Natural killer cell (primary cell): ENCODE measurements at regions not wholly inside any gene's neighbourhood (a gene's known extent, or its start where the extent isn't known, plus 50 kb on each side); places are given as distances from the start of the nearest gene placed in this dataset.

Experiments used
- ATAC-seq, 3 donors: fragments of 150-1000 bp in 2 of 3; fragments of 200-7000 bp in 1 of 3; cut with Tn5 transposase; 1 replicate in 1 of 3; 2 replicates in 2 of 3; pipeline ENCODE4 v1.10.0; 2021; ENCODE audit warnings: mild to moderate bottlenecking in 2 of 3, moderate library complexity in 2 of 3
- DNase-seq, 2 donors: peaks; one replicate each; pipeline versions ENCODE4 v3.0.0 to v3.0.0-alpha.2; 2013 to 2021; ENCODE audit warnings: mixed read lengths in 1 of 2
- H3K27ac ChIP-seq: one replicate; pipeline ENCODE4 v1.5.1; 2013; ENCODE audit warnings: mild to moderate bottlenecking, low read length
- H3K27me3 ChIP-seq: one replicate; pipeline ENCODE4 v1.6.1; 2013; ENCODE audit warnings: low read length; ENCODE audit not compliant: control insufficient read depth, insufficient read depth
- H3K36me3 ChIP-seq: one replicate; pipeline ENCODE4 v1.6.1; 2013; ENCODE audit warnings: low read length; ENCODE audit not compliant: control insufficient read depth, insufficient read depth
- H3K4me1 ChIP-seq: one replicate; pipeline ENCODE4 v1.6.1; 2013; ENCODE audit warnings: low read length; ENCODE audit not compliant: control insufficient read depth, insufficient read depth
- H3K4me3 ChIP-seq: one replicate; pipeline ENCODE4 v1.5.1; 2013; ENCODE audit warnings: low read length
- H3K9me3 ChIP-seq: one replicate; pipeline ENCODE4 v1.6.1; 2013; ENCODE audit warnings: low read length; ENCODE audit not compliant: control insufficient read depth, insufficient read depth
- H3K27ac Mint-ChIP-seq, 2 donors: one replicate each; pipeline ENCODE4 v1.8.0; 2022; ENCODE audit warnings: mild to moderate bottlenecking in 2 of 2, mixed read lengths in 2 of 2, moderate library complexity in 1 of 2
- H3K27me3 Mint-ChIP-seq, 2 donors: one replicate each; pipeline ENCODE4 v1.8.0; 2022; ENCODE audit warnings: low read depth in 2 of 2, mixed read lengths in 2 of 2
- H3K36me3 Mint-ChIP-seq: one replicate; pipeline ENCODE4 v1.8.0; 2022; ENCODE audit warnings: mixed read lengths
- H3K4me1 Mint-ChIP-seq, 2 donors: one replicate each; pipeline ENCODE4 v1.8.0; 2022; ENCODE audit warnings: mixed read lengths in 2 of 2
- H3K4me3 Mint-ChIP-seq: one replicate; pipeline ENCODE4 v1.8.0; 2022; ENCODE audit warnings: mild to moderate bottlenecking, moderate library complexity, mixed read lengths
- H3K9me3 Mint-ChIP-seq, 2 donors: one replicate each; pipeline ENCODE4 v1.8.0; 2022; ENCODE audit warnings: mixed read lengths in 2 of 2
- WGBS: methylation state at CpG from one replicate; pipeline ENCODE4 v1.1.7; 2013; ENCODE audit warnings: missing lambda C conversion rate; ENCODE audit not compliant: insufficient coverage; 5-methylcytosine and 5-hydroxymethylcytosine counted together
- intact Hi-C: fragments of 100-400 bp; cut with micrococcal nuclease; formaldehyde crosslinking; loops from one replicate; pipeline ENCODE4 v1.14.2; 2022
- TF ChIP-seq, protein P1 (sequence below): fragments of 200-600 bp; IDR thresholded peaks from one replicate; pipeline ENCODE4 v1.8.0; 2022; ENCODE audit warnings: antibody characterized with exemption

DNA sequence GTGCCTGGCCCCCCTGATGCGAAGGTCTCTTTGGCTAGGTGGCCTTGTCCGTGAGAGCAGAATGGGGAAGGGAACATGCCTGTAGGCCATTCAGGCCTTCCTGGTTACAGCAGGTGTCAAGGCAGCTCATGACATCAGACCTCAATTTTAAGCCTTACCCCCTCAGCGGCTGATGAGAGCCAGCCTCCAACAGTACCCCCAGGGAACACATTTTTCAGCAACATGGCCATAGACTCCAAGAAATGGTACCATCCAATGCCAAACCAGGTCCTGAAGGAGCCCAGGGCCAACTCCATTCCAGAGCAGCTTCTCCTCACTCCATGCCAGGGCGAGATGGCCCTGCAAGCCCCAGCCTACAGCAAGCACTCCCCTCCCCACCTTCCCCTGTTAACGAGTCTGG is 199.2 kb downstream of the SMAD2 start:
- 77% methylated on average over 5 of the region's 5 CpGs for WGBS
- Mint-ChIP-seq H3K27me3 (peaks cover 20 to 39% of the 10 kb centered on the region in 2 donors), H3K4me1 (no peaks in the 10 kb centered on the region), H3K36me3 (no peaks in the 10 kb centered on the region), H3K9me3 (no peaks in the 10 kb centered on the region), H3K4me3 (no peak overlapping the region), H3K27ac (no peak overlapping the region)
- intact Hi-C loops: no loop called here
- DNase-seq (no peak), ATAC-seq (no peak)
- TF ChIP-seq, protein P1, sequence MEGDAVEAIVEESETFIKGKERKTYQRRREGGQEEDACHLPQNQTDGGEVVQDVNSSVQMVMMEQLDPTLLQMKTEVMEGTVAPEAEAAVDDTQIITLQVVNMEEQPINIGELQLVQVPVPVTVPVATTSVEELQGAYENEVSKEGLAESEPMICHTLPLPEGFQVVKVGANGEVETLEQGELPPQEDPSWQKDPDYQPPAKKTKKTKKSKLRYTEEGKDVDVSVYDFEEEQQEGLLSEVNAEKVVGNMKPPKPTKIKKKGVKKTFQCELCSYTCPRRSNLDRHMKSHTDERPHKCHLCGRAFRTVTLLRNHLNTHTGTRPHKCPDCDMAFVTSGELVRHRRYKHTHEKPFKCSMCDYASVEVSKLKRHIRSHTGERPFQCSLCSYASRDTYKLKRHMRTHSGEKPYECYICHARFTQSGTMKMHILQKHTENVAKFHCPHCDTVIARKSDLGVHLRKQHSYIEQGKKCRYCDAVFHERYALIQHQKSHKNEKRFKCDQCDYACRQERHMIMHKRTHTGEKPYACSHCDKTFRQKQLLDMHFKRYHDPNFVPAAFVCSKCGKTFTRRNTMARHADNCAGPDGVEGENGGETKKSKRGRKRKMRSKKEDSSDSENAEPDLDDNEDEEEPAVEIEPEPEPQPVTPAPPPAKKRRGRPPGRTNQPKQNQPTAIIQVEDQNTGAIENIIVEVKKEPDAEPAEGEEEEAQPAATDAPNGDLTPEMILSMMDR: no peak
- no peak overlapping the region for H3K27ac ChIP-seq
- no peaks in the 10 kb centered on the region for H3K4me1 ChIP-seq
- no peaks in the 10 kb centered on the region for H3K36me3 ChIP-seq
- no peak overlapping the region for H3K4me3 ChIP-seq
- H3K9me3 ChIP-seq: no peaks in the 10 kb centered on the region
- no peaks in the 10 kb centered on the region for H3K27me3 ChIP-seq

- Histone ChIP-seq H3K36me3 (no peaks in the 10 kb centered on the region), H3K9me3 (no peaks in the 10 kb centered on the region), H3K27me3 (no peaks in the 10 kb centered on the region), H3K27ac (no peak overlapping the region), H3K4me3 (no peak overlapping the region), H3K4me1 (no peaks in the 10 kb centered on the region)
- H3K27ac Mint-ChIP-seq: no peak overlapping the region
- intact Hi-C loops: no loop called here
- H3K4me1 Mint-ChIP-seq: no peaks in the 10 kb centered on the region
- no peak overlapping the region for H3K4me3 Mint-ChIP-seq
- 77% methylated on average over 4 of the region's 5 CpGs for WGBS
- peaks cover 17 to 34% of the 10 kb centered on the region in 2 donors for H3K27me3 Mint-ChIP-seq
- no peaks in the 10 kb centered on the region for H3K36me3 Mint-ChIP-seq
- H3K9me3 Mint-ChIP-seq: no peaks in the 10 kb centered on the region
- DNase-seq (no peak), ATAC-seq (no peak)
- TF ChIP-seq, protein P1: no peak
Observed at GRCh38 chr18:47730795-47731194, 199.7 kb downstream of the SMAD2 start.

DNA sequence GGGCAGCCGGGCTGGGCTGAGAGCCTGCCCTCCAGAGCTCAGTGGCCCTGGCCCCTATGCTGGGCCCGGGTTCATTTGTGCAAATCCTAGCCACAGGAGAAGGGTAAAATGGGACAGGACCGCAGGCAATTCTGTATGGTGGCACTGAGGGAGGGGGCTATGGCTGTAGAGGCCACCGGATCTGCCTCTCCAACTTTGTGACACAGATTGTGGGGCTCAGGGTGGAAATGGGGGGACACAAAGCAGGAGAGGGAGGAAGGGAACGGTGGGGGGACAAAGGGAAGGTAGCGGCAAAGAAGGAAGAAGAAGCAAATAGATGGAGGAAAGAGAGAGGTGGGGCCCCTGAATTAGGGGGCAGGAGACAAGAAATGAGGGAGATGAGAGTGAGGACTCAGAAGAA is 201.1 kb downstream of the SMAD2 start:
- ATAC-seq (no peak), DNase-seq (no peak)
- H3K4me3 Mint-ChIP-seq: no peak overlapping the region
- Histone ChIP-seq H3K27ac (no peak overlapping the region), H3K27me3 (no peaks in the 10 kb centered on the region), H3K4me3 (no peak overlapping the region), H3K9me3 (no peaks in the 10 kb centered on the region), H3K36me3 (no peaks in the 10 kb centered on the region), H3K4me1 (no peaks in the 10 kb centered on the region)
- no peak overlapping the region for H3K27ac Mint-ChIP-seq
- H3K9me3 Mint-ChIP-seq: no peaks in the 10 kb centered on the region
- TF ChIP-seq, protein P1: no peak
- H3K27me3 Mint-ChIP-seq: peaks cover 10 to 22% of the 10 kb centered on the region in 2 donors
- H3K4me1 Mint-ChIP-seq: no peaks in the 10 kb centered on the region
- 81% methylated on average over 6 of the region's 6 CpGs for WGBS
- intact Hi-C loops: no loop called here
- no peaks in the 10 kb centered on the region for H3K36me3 Mint-ChIP-seq

DNA sequence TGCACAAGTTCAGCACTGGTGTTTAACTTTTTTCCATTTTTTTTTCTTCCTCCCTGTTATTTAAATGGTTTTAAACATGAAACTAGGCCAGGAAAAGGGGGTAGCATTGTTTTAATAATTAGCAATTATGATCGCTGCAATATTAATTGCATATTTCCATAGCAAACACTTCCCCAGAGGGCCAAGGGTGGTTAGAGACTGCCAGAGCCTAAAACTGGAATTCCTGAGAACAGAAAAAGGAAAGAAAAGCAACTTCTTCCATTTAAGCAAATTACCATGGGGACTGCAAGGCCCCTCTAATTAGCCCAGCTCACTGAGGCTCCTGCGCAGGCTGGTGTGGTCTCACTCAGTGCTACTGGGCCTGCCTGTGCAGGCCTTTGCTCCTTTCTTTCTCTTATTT is 201.5 kb downstream of the SMAD2 start:
- ATAC-seq (no peak), DNase-seq (no peak)
- Histone ChIP-seq H3K36me3 (no peaks in the 10 kb centered on the region), H3K4me1 (no peaks in the 10 kb centered on the region), H3K27me3 (no peaks in the 10 kb centered on the region), H3K9me3 (no peaks in the 10 kb centered on the region), H3K27ac (no peak overlapping the region), H3K4me3 (no peak overlapping the region)
- no peak overlapping the region for H3K27ac Mint-ChIP-seq
- H3K4me1 Mint-ChIP-seq: no peaks in the 10 kb centered on the region
- no peaks in the 10 kb centered on the region for H3K9me3 Mint-ChIP-seq
- TF ChIP-seq, protein P1: no peak
- H3K4me3 Mint-ChIP-seq: no peak overlapping the region
- H3K36me3 Mint-ChIP-seq: no peaks in the 10 kb centered on the region
- 92% methylated on average over 1 of the region's 2 CpGs for WGBS
- peaks cover 7 to 21% of the 10 kb centered on the region in 2 donors for H3K27me3 Mint-ChIP-seq
- intact Hi-C loops: no loop called here
